IMR-90 (cell line): ENCODE measurements at regions not wholly inside any gene's neighbourhood (a gene's known extent, or its start where the extent isn't known, plus 50 kb on each side); places are given as distances from the start of the nearest gene placed in this dataset.

Experiments used
- ATAC-seq: fragments of 200-7000 bp; cut with Tn5 transposase; 2 replicates; pipeline ENCODE4 v1.9.1; 2020; ENCODE audit warnings: low read depth, mild to moderate bottlenecking, moderate library complexity
- BruUV-seq: library from RNA; stranded (reverse); fragments of 400-500 nt; replicated peaks from 2 replicates; lab custom pipeline; 2021; lab: Mats Ljungman, UMichigan
- CTCF ChIA-PET: fragments of 300-600 bp; formaldehyde crosslinking; extraction: SDS; loops from one replicate; lab custom pipeline; 2021; ENCODE audit warnings: antibody characterized with exemption; lab: Yijun Ruan, JAX
- POLR2A ChIA-PET: fragments of 300-600 bp; sonication (Branson Sonifier 250); formaldehyde crosslinking; loops from one replicate; lab custom pipeline; 2022; ENCODE audit warnings: antibody characterized with exemption; ENCODE audit not compliant: unreplicated experiment; lab: Charles Lee
- DNase-seq: peaks from one replicate; pipeline ENCODE4 v3.0.0; 2013
- H2AFZ ChIP-seq: replicated peaks from 2 replicates; pipeline ENCODE3; 2013; ENCODE audit warnings: low read length, mild to moderate bottlenecking; ENCODE audit not compliant: poor library complexity
- H2AK5ac ChIP-seq: 2 replicates; pipeline ENCODE4 v1.6.1; 2013; ENCODE audit warnings: low read depth, low read length, inconsistent platforms
- H2AK9ac ChIP-seq: replicated peaks from 2 replicates; pipeline ENCODE3; 2013; ENCODE audit warnings: mild to moderate bottlenecking, low read depth, low read length, moderate library complexity; ENCODE audit not compliant: poor library complexity
- H2BK120ac ChIP-seq: 2 replicates; pipeline ENCODE4 v1.6.1; 2013; ENCODE audit warnings: low read depth, low read length, inconsistent platforms
- H2BK15ac ChIP-seq: 3 replicates; pipeline ENCODE4 v1.6.1; 2013; ENCODE audit warnings: low read depth, low read length, inconsistent platforms
- H2BK20ac ChIP-seq: 2 replicates; pipeline ENCODE4 v1.6.1; 2013; ENCODE audit warnings: low read depth, mild to moderate bottlenecking, inconsistent platforms, low read length, moderate library complexity
- H2BK5ac ChIP-seq: 2 replicates; pipeline ENCODE4 v1.6.1; 2013; ENCODE audit warnings: mild to moderate bottlenecking, low read depth, low read length, inconsistent platforms; ENCODE audit not compliant: poor library complexity, severe bottlenecking
- H3K14ac ChIP-seq: replicated peaks from 2 replicates; pipeline ENCODE4 v1.6.1; 2013; ENCODE audit warnings: low read depth, low read length, inconsistent platforms
- H3K18ac ChIP-seq: 2 replicates; pipeline ENCODE4 v1.6.1; 2013; ENCODE audit warnings: low read depth, low read length, control low read depth
- H3K23ac ChIP-seq: 2 replicates; pipeline ENCODE4 v1.6.1; 2013; ENCODE audit warnings: low read depth, low read length, inconsistent platforms
- H3K27ac ChIP-seq: 2 replicates; pipeline ENCODE4 v1.5.1; 2013; ENCODE audit warnings: mild to moderate bottlenecking, control low read depth, low read length; ENCODE audit not compliant: insufficient read depth
- H3K27me3 ChIP-seq: 2 replicates; pipeline ENCODE4 v1.6.1; 2013; ENCODE audit warnings: low read length; ENCODE audit not compliant: control insufficient read depth, insufficient read depth
- H3K36me3 ChIP-seq: 2 replicates; pipeline ENCODE4 v1.6.1; 2013; ENCODE audit warnings: low read length, mixed read lengths; ENCODE audit not compliant: control insufficient read depth, insufficient read depth
- H3K4ac ChIP-seq: 2 replicates; pipeline ENCODE4 v1.6.1; 2013; ENCODE audit warnings: low read depth, low read length, inconsistent platforms
- H3K4me1 ChIP-seq: 2 replicates; pipeline ENCODE4 v1.6.1; 2013; ENCODE audit warnings: low read length, mixed read lengths; ENCODE audit not compliant: control insufficient read depth, insufficient read depth
- H3K4me2 ChIP-seq: 2 replicates; pipeline ENCODE4 v1.6.1; 2013; ENCODE audit warnings: low read depth, mild to moderate bottlenecking, control low read depth, low read length, moderate library complexity
- H3K4me3 ChIP-seq: 2 replicates; pipeline ENCODE4 v1.5.1; 2013; ENCODE audit warnings: low read depth, mild to moderate bottlenecking, control low read depth, low read length, moderate library complexity; ENCODE audit not compliant: insufficient read depth
- H3K56ac ChIP-seq: 2 replicates; pipeline ENCODE4 v1.6.1; 2013; ENCODE audit warnings: low read length, inconsistent platforms; ENCODE audit not compliant: insufficient read depth; ENCODE audit errors: extremely low read depth
- H3K79me1 ChIP-seq, 2 experiments: 2 replicates each; pipeline ENCODE4 v1.6.1; 2013; ENCODE audit warnings: low read length in 2 of 2, inconsistent platforms in 1 of 2, low read depth in 1 of 2
- H3K9ac ChIP-seq: 2 replicates; pipeline ENCODE4 v1.6.1; 2013; ENCODE audit warnings: low read depth, low read length, control low read depth
- H3K9me1 ChIP-seq: 2 replicates; pipeline ENCODE4 v1.6.1; 2013; ENCODE audit warnings: low read length, inconsistent platforms; ENCODE audit not compliant: insufficient read depth
- H3K9me3 ChIP-seq: 2 replicates; pipeline ENCODE4 v1.6.1; 2013; ENCODE audit warnings: low read length; ENCODE audit not compliant: control insufficient read depth, insufficient read depth
- H4K20me1 ChIP-seq: 2 replicates; pipeline ENCODE4 v1.6.1; 2013; ENCODE audit warnings: low read length, inconsistent platforms; ENCODE audit not compliant: insufficient read depth
- H4K5ac ChIP-seq: 2 replicates; pipeline ENCODE4 v1.6.1; 2013; ENCODE audit warnings: mild to moderate bottlenecking, low read depth, low read length, control low read depth
- H4K8ac ChIP-seq, 2 experiments: 2 replicates each; pipeline ENCODE4 v1.6.1; 2013; ENCODE audit warnings: low read depth in 2 of 2, low read length in 2 of 2, control low read depth in 1 of 2, inconsistent platforms in 1 of 2
- H4K91ac ChIP-seq: 2 replicates; pipeline ENCODE4 v1.6.1; 2013; ENCODE audit warnings: low read depth, low read length, inconsistent platforms; ENCODE audit not compliant: insufficient read depth
- BHLHE40 ChIP-seq: fragments of 150-350 bp; IDR thresholded peaks from 2 replicates; pipeline ENCODE4 v1.6.1; 2016; ENCODE audit warnings: mild to moderate bottlenecking, low read depth, low read length
- CEBPB ChIP-seq: IDR thresholded peaks from 2 replicates; pipeline ENCODE4 v1.6.1; 2012; ENCODE audit warnings: low read depth, low read length, improper control_type of control experiment
- CHD1 ChIP-seq: IDR thresholded peaks from 2 replicates; pipeline ENCODE4 v1.6.1; 2012; ENCODE audit warnings: low read depth, low read length, improper control_type of control experiment
- CTCF ChIP-seq: conservative IDR thresholded peaks from 2 replicates; pipeline ENCODE4 v1.5.1; 2012; ENCODE audit warnings: mild to moderate bottlenecking, low read depth, low read length, improper control_type of control experiment
- ELK1 ChIP-seq: fragments of 150-350 bp; IDR thresholded peaks from 2 replicates; pipeline ENCODE4 v1.6.1; 2016; ENCODE audit warnings: low read depth, mild to moderate bottlenecking, low read length, moderate library complexity, borderline replicate concordance
- FOS ChIP-seq: fragments of 150-350 bp; IDR thresholded peaks from 2 replicates; pipeline ENCODE4 v1.6.1; 2016; ENCODE audit warnings: low read depth, low read length
- MAFK ChIP-seq: IDR thresholded peaks from 2 replicates; pipeline ENCODE4 v1.6.1; 2012; ENCODE audit warnings: low read depth, low read length, improper control_type of control experiment
- MAZ ChIP-seq: IDR thresholded peaks from 2 replicates; pipeline ENCODE4 v1.6.1; 2012; ENCODE audit warnings: low read depth, mild to moderate bottlenecking, low read length, improper control_type of control experiment, moderate library complexity, borderline replicate concordance
- MXI1 ChIP-seq: IDR thresholded peaks from 2 replicates; pipeline ENCODE4 v1.6.1; 2012; ENCODE audit warnings: low read depth, mild to moderate bottlenecking, low read length, moderate library complexity, borderline replicate concordance
- NFE2L2 ChIP-seq: fragments of 150-350 bp; IDR thresholded peaks from 2 replicates; pipeline ENCODE4 v1.6.1; 2016; ENCODE audit warnings: low read depth, mild to moderate bottlenecking, low read length
- POLR2A ChIP-seq: IDR thresholded peaks from 2 replicates; pipeline ENCODE4 v1.6.1; 2012; ENCODE audit warnings: mild to moderate bottlenecking, low read depth, low read length
- RAD21 ChIP-seq: IDR thresholded peaks from 2 replicates; pipeline ENCODE4 v1.6.1; 2012; ENCODE audit warnings: low read length, improper control_type of control experiment
- RCOR1 ChIP-seq: IDR thresholded peaks from 2 replicates; pipeline ENCODE4 v1.6.1; 2012; ENCODE audit warnings: mild to moderate bottlenecking, low read length, improper control_type of control experiment; ENCODE audit not compliant: insufficient replicate concordance
- RFX5 ChIP-seq: IDR thresholded peaks from 2 replicates; pipeline ENCODE4 v1.8.0; 2012; ENCODE audit warnings: low read depth, mild to moderate bottlenecking, low read length, moderate library complexity
- SMC3 ChIP-seq: fragments of 150-350 bp; IDR thresholded peaks from 2 replicates; pipeline ENCODE4 v1.6.1; 2016; ENCODE audit warnings: low read depth, mild to moderate bottlenecking, antibody characterized with exemption, low read length, moderate library complexity
- USF2 ChIP-seq: fragments of 150-350 bp; IDR thresholded peaks from 2 replicates; pipeline ENCODE4 v1.6.1; 2017; ENCODE audit warnings: mild to moderate bottlenecking, antibody characterized with exemption, low read length, low read depth
- WGBS, 2 experiments: methylation state at CpG; one replicate each; pipeline versions ENCODE4 v1.1.5 to v1.1.7; 2013; ENCODE audit warnings: missing lambda C conversion rate in 2 of 2; ENCODE audit not compliant: insufficient read length in 1 of 2; ENCODE audit errors: extremely low coverage in 2 of 2; 5-methylcytosine and 5-hydroxymethylcytosine counted together
- dilution Hi-C: fragments of 300-500 bp; cut with HindIII; formaldehyde crosslinking; loops from one replicate; pipeline ENCODE4 v1.14.3; 2018; ENCODE audit warnings: low sequenced_read_pairs; ENCODE audit not compliant: unreplicated experiment
- in situ Hi-C: fragments of 300-500 bp; cut with MboI; formaldehyde crosslinking; loops from 3 replicates; pipeline ENCODE4 v1.14.3; 2019; ENCODE audit warnings: low sequenced_read_pairs, inconsistent platforms, mixed read lengths
- intact Hi-C: fragments of 100-400 bp; cut with micrococcal nuclease; formaldehyde crosslinking; loops from 2 replicates; pipeline ENCODE4 v1.10.0; 2022

- no peak overlapping the region for H2AK9ac ChIP-seq
- no peak for TF ChIP-seq CEBPB
- no peak for TF ChIP-seq MAZ
- no peak for TF ChIP-seq FOS
- TF ChIP-seq CHD1 = no peak
- TF ChIP-seq SMC3 = no peak
- no peak for TF ChIP-seq CTCF
- no peak for TF ChIP-seq BHLHE40
- no peak for TF ChIP-seq RAD21
- TF ChIP-seq MAFK = no peak
- TF ChIP-seq RCOR1 = no peak
- no peak for TF ChIP-seq POLR2A
- TF ChIP-seq MXI1 = no peak
- TF ChIP-seq RFX5 = no peak
- TF ChIP-seq NFE2L2 = no peak
- TF ChIP-seq USF2 = no peak
- no peak for TF ChIP-seq ELK1
Measured at GRCh38 chrX:107298276-107298675, 91.9 kb downstream of the DNAAF6 start.

More at GRCh38 chrX:107298276-107298675, 91.9 kb downstream of the DNAAF6 start:
- no peak overlapping the region for H3K23ac ChIP-seq
- H3K36me3 ChIP-seq = no peaks in the 10 kb centered on the region
- H3K9ac ChIP-seq = no peak overlapping the region
- H3K4me2 ChIP-seq = no peak overlapping the region
- ChIA-PET POLR2A (no interaction called here), CTCF (no interaction called here)
- H3K79me1 ChIP-seq = no peaks in the 10 kb centered on the region
- no TSS peak for BruUV-seq
- ATAC-seq = no peak
- dilution Hi-C loops (no loop called here), intact Hi-C loops (no loop called here), in situ Hi-C loops (no loop called here)
- H3K4me3 ChIP-seq = no peak overlapping the region
- no peak overlapping the region for H2BK15ac ChIP-seq
- no peak overlapping the region for H2BK120ac ChIP-seq
- WGBS, 2 experiments = 0% methylated on average over 1 of the region's 2 CpGs; no CpG with 5 or more reads in 1 of the 2 experiments
- no peak overlapping the region for H3K27ac ChIP-seq
- no peak overlapping the region for H2BK5ac ChIP-seq
- no peaks in the 10 kb centered on the region for H3K4me1 ChIP-seq
- H4K5ac ChIP-seq = no peak overlapping the region
- H2BK20ac ChIP-seq = no peak overlapping the region
- no peaks in the 10 kb centered on the region for H3K9me1 ChIP-seq
- H4K20me1 ChIP-seq = no peaks in the 10 kb centered on the region
- no peak overlapping the region for H3K4ac ChIP-seq
- H4K91ac ChIP-seq = no peak overlapping the region
- no peak overlapping the region for H2AK5ac ChIP-seq
- H3K9me3 ChIP-seq = no peaks in the 10 kb centered on the region
- DNase-seq = no peak
- H3K56ac ChIP-seq = no peak overlapping the region
- H2AFZ ChIP-seq = no peak overlapping the region
- no peak overlapping the region for H3K14ac ChIP-seq
- H4K8ac ChIP-seq = no peak overlapping the region
- H3K27me3 ChIP-seq = no peaks in the 10 kb centered on the region; the same call in none of the 2 replicates
- H3K18ac ChIP-seq = no peak overlapping the region
